ENCODE measurements at regions not wholly inside any gene's neighbourhood (a gene's known extent, or its start where the extent isn't known, plus 50 kb on each side); places are given as distances from the start of the nearest gene placed in this dataset.
A peak's percentile ranks its signal among the peaks of the same experiment; 100 is the strongest.

GRCh38 chrX:10039821-10040793, 72.9 kb downstream of the CLDN34 start:
- H3K4me3 ChIP-seq (ENCODE audit: low read depth, low read length) = no peak overlapping the region
- no peak overlapping the region for H3K23ac ChIP-seq (ENCODE audit: low read length)
- no peak overlapping the region for H2BK5ac ChIP-seq (ENCODE audit: low read depth, low read length, poor library complexity)
- H4K8ac ChIP-seq (ENCODE audit: low read depth, low read length) = no peak overlapping the region
- no peak overlapping the region for H3K18ac ChIP-seq (ENCODE audit: low read length)
- WGBS (ENCODE audit: extremely low coverage, insufficient coverage, insufficient read length) = no CpG with 5 or more reads among the region's 12 CpGs
- H3K9me3 ChIP-seq (ENCODE audit: insufficient read depth, low read depth, low read length) = no peaks in the 10 kb centered on the region
- H4K91ac ChIP-seq (ENCODE audit: low read depth, low read length) = no peak overlapping the region
- H3K27me3 ChIP-seq (ENCODE audit: insufficient read depth, low read length) = no peaks in the 10 kb centered on the region
- no peak overlapping the region for H3K27ac ChIP-seq (ENCODE audit: low read depth, low read length)
- H3K79me2 ChIP-seq (ENCODE audit: control insufficient read depth, insufficient read depth, low read length, poor library complexity) = peaks cover 4% of the 10 kb centered on the region
- peaks cover 5% of the 10 kb centered on the region for H3K79me1 ChIP-seq (ENCODE audit: low read length)
- no peak overlapping the region for H2BK12ac ChIP-seq (ENCODE audit: low read length)
- no peak overlapping the region for H4K12ac ChIP-seq (ENCODE audit: low read depth, low read length)
- no peak overlapping the region for H2AFZ ChIP-seq (ENCODE audit: insufficient read depth, low read length, poor library complexity)
- DNase-seq = peak in 1 of 2 donors; percentile 49
- no peak overlapping the region for H2AK5ac ChIP-seq (ENCODE audit: low read length)
- no peak overlapping the region for H3K4ac ChIP-seq (ENCODE audit: low read depth, low read length)
- H3K36me3 ChIP-seq (ENCODE audit: control insufficient read depth in 1 of 2, insufficient read depth in 2 of 2, low read length in 2 of 2) = peaks cover 0 to 2% of the 10 kb centered on the region in 2 experiments
- no peak overlapping the region for H3K9ac ChIP-seq (ENCODE audit: low read length)
- no peak overlapping the region for H3K4me2 ChIP-seq (ENCODE audit: low read length)
- H3K4me1 ChIP-seq (ENCODE audit: control insufficient read depth in 1 of 2, insufficient read depth in 2 of 2, low read length in 2 of 2) = peaks cover 16 to 19% of the 10 kb centered on the region in 2 experiments
- no peak overlapping the region for H2BK120ac ChIP-seq (ENCODE audit: insufficient read depth, low read length, poor library complexity)
- H3K14ac ChIP-seq (ENCODE audit: low read length) = no peak overlapping the region

GRCh38 chrX:10040961-10041360, 73.8 kb downstream of the CLDN34 start:
- DNase-seq = no peak
- Histone ChIP-seq H2BK5ac (ENCODE audit: low read depth, low read length, poor library complexity) (no peak overlapping the region), H3K9me3 (ENCODE audit: insufficient read depth, low read depth, low read length) (no peaks in the 10 kb centered on the region), H3K14ac (ENCODE audit: low read length) (no peak overlapping the region), H3K4me1 (ENCODE audit: control insufficient read depth in 1 of 2, insufficient read depth in 2 of 2, low read length in 2 of 2) (peaks cover 16 to 24% of the 10 kb centered on the region in 2 experiments), H3K4ac (ENCODE audit: low read depth, low read length) (no peak overlapping the region), H3K4me2 (ENCODE audit: low read length) (no peak overlapping the region), H3K23ac (ENCODE audit: low read length) (no peak overlapping the region), H3K18ac (ENCODE audit: low read length) (no peak overlapping the region), H3K27me3 (ENCODE audit: insufficient read depth, low read length) (no peaks in the 10 kb centered on the region), H3K4me3 (ENCODE audit: low read depth, low read length) (no peak overlapping the region), H3K9ac (ENCODE audit: low read length) (no peak overlapping the region), H3K79me2 (ENCODE audit: control insufficient read depth, insufficient read depth, low read length, poor library complexity) (peaks cover 9% of the 10 kb centered on the region), H2AFZ (ENCODE audit: insufficient read depth, low read length, poor library complexity) (no peak overlapping the region), H4K12ac (ENCODE audit: low read depth, low read length) (no peak overlapping the region), H3K27ac (ENCODE audit: low read depth, low read length) (no peak overlapping the region), H3K79me1 (ENCODE audit: low read length) (peaks cover 5% of the 10 kb centered on the region), H4K8ac (ENCODE audit: low read depth, low read length) (no peak overlapping the region), H2AK5ac (ENCODE audit: low read length) (no peak overlapping the region), H2BK120ac (ENCODE audit: insufficient read depth, low read length, poor library complexity) (no peak overlapping the region), H4K91ac (ENCODE audit: low read depth, low read length) (no peak overlapping the region), H2BK12ac (ENCODE audit: low read length) (no peak overlapping the region), H3K36me3 (ENCODE audit: control insufficient read depth in 1 of 2, insufficient read depth in 2 of 2, low read length in 2 of 2) (peaks cover 0 to 2% of the 10 kb centered on the region in 2 experiments)
- WGBS (ENCODE audit: extremely low coverage, insufficient coverage, insufficient read length) = no CpG with 5 or more reads among the region's 5 CpGs

GRCh38 chrX:10041383-10041782, 74.2 kb downstream of the CLDN34 start:
- Histone ChIP-seq H3K27me3 (ENCODE audit: insufficient read depth, low read length) (no peaks in the 10 kb centered on the region), H4K8ac (ENCODE audit: low read depth, low read length) (no peak overlapping the region), H2BK12ac (ENCODE audit: low read length) (no peak overlapping the region), H4K91ac (ENCODE audit: low read depth, low read length) (no peak overlapping the region), H3K4me3 (ENCODE audit: low read depth, low read length) (no peak overlapping the region), H3K9ac (ENCODE audit: low read length) (no peak overlapping the region), H3K23ac (ENCODE audit: low read length) (no peak overlapping the region), H3K9me3 (ENCODE audit: insufficient read depth, low read depth, low read length) (no peaks in the 10 kb centered on the region), H3K4ac (ENCODE audit: low read depth, low read length) (peak overlapping the region; percentile 65), H3K14ac (ENCODE audit: low read length) (no peak overlapping the region), H2AK5ac (ENCODE audit: low read length) (no peak overlapping the region), H3K79me1 (ENCODE audit: low read length) (peaks cover 5% of the 10 kb centered on the region), H4K12ac (ENCODE audit: low read depth, low read length) (no peak overlapping the region), H2AFZ (ENCODE audit: insufficient read depth, low read length, poor library complexity) (no peak overlapping the region), H3K79me2 (ENCODE audit: control insufficient read depth, insufficient read depth, low read length, poor library complexity) (peaks cover 9% of the 10 kb centered on the region), H2BK5ac (ENCODE audit: low read depth, low read length, poor library complexity) (no peak overlapping the region), H3K36me3 (ENCODE audit: control insufficient read depth in 1 of 2, insufficient read depth in 2 of 2, low read length in 2 of 2) (peaks cover 0 to 2% of the 10 kb centered on the region in 2 experiments), H3K4me1 (ENCODE audit: control insufficient read depth in 1 of 2, insufficient read depth in 2 of 2, low read length in 2 of 2) (peaks cover 16 to 24% of the 10 kb centered on the region in 2 experiments), H2BK120ac (ENCODE audit: insufficient read depth, low read length, poor library complexity) (no peak overlapping the region), H3K27ac (ENCODE audit: low read depth, low read length) (no peak overlapping the region), H3K4me2 (ENCODE audit: low read length) (no peak overlapping the region), H3K18ac (ENCODE audit: low read length) (no peak overlapping the region)
- no CpG with 5 or more reads among the region's 4 CpGs for WGBS (ENCODE audit: extremely low coverage, insufficient coverage, insufficient read length)
- no peak for DNase-seq

- H3K79me1 ChIP-seq (ENCODE audit: low read length) = peaks cover 6% of the 10 kb centered on the region
- no peaks in the 10 kb centered on the region for H3K9me3 ChIP-seq (ENCODE audit: insufficient read depth, low read depth, low read length)
- no peak overlapping the region for H2AFZ ChIP-seq (ENCODE audit: insufficient read depth, low read length, poor library complexity)
- no peak overlapping the region for H3K27ac ChIP-seq (ENCODE audit: low read depth, low read length)
- H2BK5ac ChIP-seq (ENCODE audit: low read depth, low read length, poor library complexity) = no peak overlapping the region
- H3K4me1 ChIP-seq (ENCODE audit: control insufficient read depth in 1 of 2, insufficient read depth in 2 of 2, low read length in 2 of 2) = peaks cover 18 to 26% of the 10 kb centered on the region in 2 experiments
- no peak overlapping the region for H3K4ac ChIP-seq (ENCODE audit: low read depth, low read length)
- no peak overlapping the region for H2AK5ac ChIP-seq (ENCODE audit: low read length)
- H3K36me3 ChIP-seq (ENCODE audit: control insufficient read depth in 1 of 2, insufficient read depth in 2 of 2, low read length in 2 of 2) = peaks cover 0 to 2% of the 10 kb centered on the region in 2 experiments
- H3K27me3 ChIP-seq (ENCODE audit: insufficient read depth, low read length) = no peaks in the 10 kb centered on the region
- H4K8ac ChIP-seq (ENCODE audit: low read depth, low read length) = no peak overlapping the region
- H3K23ac ChIP-seq (ENCODE audit: low read length) = no peak overlapping the region
- no peak overlapping the region for H3K4me2 ChIP-seq (ENCODE audit: low read length)
- H2BK120ac ChIP-seq (ENCODE audit: insufficient read depth, low read length, poor library complexity) = no peak overlapping the region
- no peak overlapping the region for H3K14ac ChIP-seq (ENCODE audit: low read length)
- no peak overlapping the region for H4K12ac ChIP-seq (ENCODE audit: low read depth, low read length)
- no peak overlapping the region for H3K4me3 ChIP-seq (ENCODE audit: low read depth, low read length)
- no peak for DNase-seq
- H3K79me2 ChIP-seq (ENCODE audit: control insufficient read depth, insufficient read depth, low read length, poor library complexity) = peaks cover 9% of the 10 kb centered on the region
- no peak overlapping the region for H3K18ac ChIP-seq (ENCODE audit: low read length)
- H3K9ac ChIP-seq (ENCODE audit: low read length) = no peak overlapping the region
- no peak overlapping the region for H4K91ac ChIP-seq (ENCODE audit: low read depth, low read length)
- H2BK12ac ChIP-seq (ENCODE audit: low read length) = no peak overlapping the region
- WGBS (ENCODE audit: extremely low coverage, insufficient coverage, insufficient read length) = no CpG with 5 or more reads among the region's 4 CpGs
Observed at GRCh38 chrX:10042055-10042454, 74.9 kb downstream of the CLDN34 start.

All from trophoblast cell (in vitro differentiated cells and primary cell).